HepG2 (cell line): ENCODE measurements at regions not wholly inside any gene's neighbourhood (a gene's known extent, or its start where the extent isn't known, plus 50 kb on each side); places are given as distances from the start of the nearest gene placed in this dataset.

Experiments
- ATAC-seq: fragments of 200-7000 bp; cut with Tn5 transposase; 3 replicates; pipeline ENCODE4 v1.9.1; 2020; ENCODE audit warnings: mild to moderate bottlenecking, moderate library complexity
- BruUV-seq: library from RNA; stranded (reverse); fragments of 400-500 nt; replicated peaks from 2 replicates; lab custom pipeline; 2021; lab: Mats Ljungman, UMichigan
- CTCF ChIA-PET: fragments of 300-600 bp; formaldehyde crosslinking; extraction: SDS; loops from one replicate; lab custom pipeline; 2021; ENCODE audit warnings: low total read pairs, inconsistent platforms, low intra/inter-chr PET ratio; lab: Yijun Ruan, JAX
- POLR2A ChIA-PET: fragments of 350-600 bp; sonication (Branson Sonifier 250); formaldehyde crosslinking; loops from one replicate; lab custom pipeline; 2020; ENCODE audit warnings: antibody characterized with exemption, inconsistent platforms; lab: Yijun Ruan, JAX
- DNase-seq: peaks from one replicate; pipeline ENCODE4 v3.0.0-alpha.2; 2015; ENCODE audit warnings: low spot score
- FAIRE-seq: peaks from 3 replicates; lab custom pipeline; 2011; peaks lifted over from hg19 to GRCh38; lab: Jason Lieb, UNC
- H2AFZ ChIP-seq: one replicate; pipeline ENCODE4 v1.6.1; 2011; ENCODE audit warnings: low read length, inconsistent platforms
- H3K27ac ChIP-seq: fragments of 300-600 bp; 3 replicates; pipeline ENCODE4 v1.8.0; 2011; ENCODE audit warnings: mixed run types, mild to moderate bottlenecking, mixed read lengths, low read length, inconsistent platforms; ENCODE audit not compliant: insufficient read depth; ENCODE audit errors: extremely low read length
- H3K27me3 ChIP-seq, 2 experiments: fragments of 200-600 bp in 1 of 2; 2 replicates in 1 of 2; 3 replicates in 1 of 2; pipeline versions ENCODE4 v1.6.0 to v1.8.0; 2011; ENCODE audit warnings: low read length in 2 of 2, mild to moderate bottlenecking in 2 of 2, moderate library complexity in 2 of 2, inconsistent platforms in 1 of 2; ENCODE audit not compliant: insufficient read depth in 2 of 2, control insufficient read depth in 1 of 2
- H3K36me3 ChIP-seq, 2 experiments: fragments of 200-600 bp in 1 of 2; replicated peaks in 1 of 2; 2 replicates in 1 of 2; 3 replicates in 1 of 2; pipeline versions ENCODE4 v1.5.1 to v1.8.0; 2011; ENCODE audit warnings: low read length in 2 of 2, inconsistent platforms in 1 of 2; ENCODE audit not compliant: insufficient read depth in 2 of 2, control insufficient read depth in 1 of 2
- H3K4me1 ChIP-seq: 2 replicates; pipeline ENCODE4 v1.5.1; 2012; ENCODE audit warnings: low read length, inconsistent platforms; ENCODE audit not compliant: insufficient read depth
- H3K4me2 ChIP-seq: 2 replicates; pipeline ENCODE4 v1.6.0; 2011; ENCODE audit warnings: low read depth, low read length, inconsistent platforms
- H3K4me3 ChIP-seq, 3 experiments: fragments of 200-600 bp in 1 of 3; sonication (generic), shearing (Covaris generic) in 1 of 3; replicated peaks in 1 of 3; 2 replicates each; pipeline ENCODE4 v1.5.1; 2011 to 2016; ENCODE audit warnings: low read length in 3 of 3, inconsistent platforms in 2 of 3, low read depth in 2 of 3, mild to moderate bottlenecking in 2 of 3, control low read depth in 1 of 3, mixed read lengths in 1 of 3; ENCODE audit not compliant: insufficient read depth in 1 of 3
- H3K79me2 ChIP-seq: one replicate; pipeline ENCODE4 v1.6.1; 2011; ENCODE audit warnings: low read length, inconsistent platforms; ENCODE audit not compliant: insufficient read depth
- H3K9ac ChIP-seq: 2 replicates; pipeline ENCODE4 v1.6.0; 2011; ENCODE audit warnings: mild to moderate bottlenecking, low read depth, low read length, inconsistent platforms; ENCODE audit not compliant: insufficient read depth
- H3K9me3 ChIP-seq: 2 replicates; pipeline ENCODE4 v1.5.1; 2012; ENCODE audit warnings: mild to moderate bottlenecking, low read length
- H4K20me1 ChIP-seq: 2 replicates; pipeline ENCODE4 v1.6.0; 2011; ENCODE audit warnings: inconsistent platforms, mild to moderate bottlenecking, low read length, moderate library complexity; ENCODE audit not compliant: insufficient read depth
- MEIS1 ChIP-seq: sonication (generic); formaldehyde crosslinking; IDR thresholded peaks from 2 replicates; pipeline ENCODE4 v1.9.0; 2021; ENCODE audit warnings: mild to moderate bottlenecking, missing genetic modification reagents, moderate library complexity, borderline replicate concordance
- ZFP41 ChIP-seq: sonication (generic); formaldehyde crosslinking; IDR thresholded peaks from 2 replicates; pipeline ENCODE4 v1.4.0; 2020; ENCODE audit warnings: mild to moderate bottlenecking, missing genetic modification reagents, borderline replicate concordance
- ZHX2 ChIP-seq, 2 experiments: sonication (generic) in 1 of 2; formaldehyde crosslinking in 1 of 2; IDR thresholded peaks; 2 replicates each; pipeline versions ENCODE4 v1.6.1 to v1.9.0; 2014 to 2022; ENCODE audit warnings: antibody characterized with exemption in 1 of 2, borderline replicate concordance in 1 of 2, inconsistent platforms in 1 of 2, low read depth in 1 of 2, missing genetic modification reagents in 1 of 2
- ZNF326 ChIP-seq: sonication (generic); formaldehyde crosslinking; IDR thresholded peaks from 2 replicates; pipeline ENCODE4 v1.4.0; 2020; ENCODE audit warnings: missing genetic modification reagents, borderline replicate concordance
- WGBS: methylation state at CpG from one replicate; pipeline ENCODE4 v1.1.6; 2017; ENCODE audit warnings: low lambda C conversion rate; 5-methylcytosine and 5-hydroxymethylcytosine counted together
- in situ Hi-C: cut with HindIII; loops from 2 replicates; pipeline ENCODE4 v1.10.0; 2017; ENCODE audit warnings: low pct_unique_long_range_greater_than_20kb; ENCODE audit not compliant: extremely low pct_ligation_motif_present
- intact Hi-C: fragments of 100-400 bp; cut with micrococcal nuclease; formaldehyde crosslinking; loops from one replicate; pipeline ENCODE4 v1.10.0; 2022; ENCODE audit not compliant: unreplicated experiment
- TF ChIP-seq, protein P1 (sequence below): sonication (generic); formaldehyde crosslinking; IDR thresholded peaks from 2 replicates; pipeline ENCODE4 v1.4.0; 2020; ENCODE audit warnings: mild to moderate bottlenecking, missing genetic modification reagents, borderline replicate concordance
- TF ChIP-seq, protein P2 (sequence below): sonication (generic); formaldehyde crosslinking; IDR thresholded peaks from 2 replicates; pipeline ENCODE4 v1.5.0; 2020; ENCODE audit warnings: mild to moderate bottlenecking, missing genetic modification reagents, moderate library complexity
- TF ChIP-seq, protein P3 (sequence below): sonication (generic); formaldehyde crosslinking; IDR thresholded peaks from 2 replicates; pipeline ENCODE4 v1.4.0; 2020; ENCODE audit warnings: missing genetic modification reagents
- TF ChIP-seq, protein P4 (sequence below): sonication (generic); formaldehyde crosslinking; IDR thresholded peaks from 2 replicates; pipeline ENCODE4 v1.9.0; 2022; ENCODE audit warnings: low read depth, missing genetic modification reagents

- TF ChIP-seq, protein P1, sequence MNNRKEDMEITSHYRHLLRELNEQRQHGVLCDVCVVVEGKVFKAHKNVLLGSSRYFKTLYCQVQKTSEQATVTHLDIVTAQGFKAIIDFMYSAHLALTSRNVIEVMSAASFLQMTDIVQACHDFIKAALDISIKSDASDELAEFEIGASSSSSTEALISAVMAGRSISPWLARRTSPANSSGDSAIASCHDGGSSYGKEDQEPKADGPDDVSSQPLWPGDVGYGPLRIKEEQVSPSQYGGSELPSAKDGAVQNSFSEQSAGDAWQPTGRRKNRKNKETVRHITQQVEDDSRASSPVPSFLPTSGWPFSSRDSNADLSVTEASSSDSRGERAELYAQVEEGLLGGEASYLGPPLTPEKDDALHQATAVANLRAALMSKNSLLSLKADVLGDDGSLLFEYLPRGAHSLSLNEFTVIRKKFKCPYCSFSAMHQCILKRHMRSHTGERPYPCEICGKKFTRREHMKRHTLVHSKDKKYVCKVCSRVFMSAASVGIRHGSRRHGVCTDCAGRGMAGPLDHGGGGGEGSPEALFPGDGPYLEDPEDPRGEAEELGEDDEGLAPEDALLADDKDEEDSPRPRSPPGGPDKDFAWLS (CRISPR knock-in tag) = no peak
- TF ChIP-seq ZFP41 (CRISPR knock-in tag) = no peak
Measured at GRCh38 chr1:69123486-69123885, 444.2 kb upstream of the LRRC7 start (continued).

DNA sequence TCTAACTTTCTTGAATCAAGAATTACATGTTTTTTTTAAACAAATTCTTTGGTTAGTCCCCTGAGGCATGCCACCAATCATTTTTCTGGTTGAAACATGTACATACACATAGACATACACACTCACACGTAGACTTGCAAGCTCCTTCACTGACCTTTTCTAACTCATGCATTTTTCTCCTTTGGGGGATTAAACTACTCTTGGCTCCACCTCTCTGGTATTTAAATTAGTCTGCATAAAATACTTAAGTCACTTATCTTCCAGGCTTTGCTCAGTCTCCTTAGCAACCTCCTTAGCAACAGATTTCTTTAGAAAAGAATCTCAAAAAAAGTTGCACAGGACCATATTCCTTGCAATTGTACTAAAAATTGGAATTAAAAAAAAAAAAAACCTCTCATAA, 440.9 kb upstream of the LRRC7 start:
- Histone ChIP-seq H3K27me3 (no peaks in the 10 kb centered on the region), H3K36me3 (no peaks in the 10 kb centered on the region), H2AFZ (no peak overlapping the region), H3K9ac (no peak overlapping the region), H3K27ac (no peak overlapping the region), H3K4me3 (no peak overlapping the region), H4K20me1 (no peaks in the 10 kb centered on the region), H3K79me2 (no peaks in the 10 kb centered on the region), H3K4me1 (no peaks in the 10 kb centered on the region), H3K9me3 (peaks cover 84% of the 10 kb centered on the region), H3K4me2 (no peak overlapping the region)
- ATAC-seq (no peak), DNase-seq (no peak), FAIRE-seq (no peak)
- 0% methylated on average over 1 of the region's 1 CpG for WGBS
- no TSS peak for BruUV-seq
- POLR2A ChIA-PET = no interaction called here
- intact Hi-C loops = no loop called here
- CTCF ChIA-PET = no interaction called here
- in situ Hi-C loops = no loop called here
- TF ChIP-seq MEIS1 (CRISPR knock-in tag) = no peak
- TF ChIP-seq ZHX2 (IDR thresholded peaks at IDR 0.05; ENCODE audit: low read depth) = no peak
- TF ChIP-seq ZHX2 (CRISPR knock-in tag; IDR thresholded peaks at IDR 0.05; ENCODE audit: borderline replicate concordance) = no peak
- TF ChIP-seq, protein P2, sequence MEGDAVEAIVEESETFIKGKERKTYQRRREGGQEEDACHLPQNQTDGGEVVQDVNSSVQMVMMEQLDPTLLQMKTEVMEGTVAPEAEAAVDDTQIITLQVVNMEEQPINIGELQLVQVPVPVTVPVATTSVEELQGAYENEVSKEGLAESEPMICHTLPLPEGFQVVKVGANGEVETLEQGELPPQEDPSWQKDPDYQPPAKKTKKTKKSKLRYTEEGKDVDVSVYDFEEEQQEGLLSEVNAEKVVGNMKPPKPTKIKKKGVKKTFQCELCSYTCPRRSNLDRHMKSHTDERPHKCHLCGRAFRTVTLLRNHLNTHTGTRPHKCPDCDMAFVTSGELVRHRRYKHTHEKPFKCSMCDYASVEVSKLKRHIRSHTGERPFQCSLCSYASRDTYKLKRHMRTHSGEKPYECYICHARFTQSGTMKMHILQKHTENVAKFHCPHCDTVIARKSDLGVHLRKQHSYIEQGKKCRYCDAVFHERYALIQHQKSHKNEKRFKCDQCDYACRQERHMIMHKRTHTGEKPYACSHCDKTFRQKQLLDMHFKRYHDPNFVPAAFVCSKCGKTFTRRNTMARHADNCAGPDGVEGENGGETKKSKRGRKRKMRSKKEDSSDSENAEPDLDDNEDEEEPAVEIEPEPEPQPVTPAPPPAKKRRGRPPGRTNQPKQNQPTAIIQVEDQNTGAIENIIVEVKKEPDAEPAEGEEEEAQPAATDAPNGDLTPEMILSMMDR (CRISPR knock-in tag) = no peak
- TF ChIP-seq, protein P3, sequence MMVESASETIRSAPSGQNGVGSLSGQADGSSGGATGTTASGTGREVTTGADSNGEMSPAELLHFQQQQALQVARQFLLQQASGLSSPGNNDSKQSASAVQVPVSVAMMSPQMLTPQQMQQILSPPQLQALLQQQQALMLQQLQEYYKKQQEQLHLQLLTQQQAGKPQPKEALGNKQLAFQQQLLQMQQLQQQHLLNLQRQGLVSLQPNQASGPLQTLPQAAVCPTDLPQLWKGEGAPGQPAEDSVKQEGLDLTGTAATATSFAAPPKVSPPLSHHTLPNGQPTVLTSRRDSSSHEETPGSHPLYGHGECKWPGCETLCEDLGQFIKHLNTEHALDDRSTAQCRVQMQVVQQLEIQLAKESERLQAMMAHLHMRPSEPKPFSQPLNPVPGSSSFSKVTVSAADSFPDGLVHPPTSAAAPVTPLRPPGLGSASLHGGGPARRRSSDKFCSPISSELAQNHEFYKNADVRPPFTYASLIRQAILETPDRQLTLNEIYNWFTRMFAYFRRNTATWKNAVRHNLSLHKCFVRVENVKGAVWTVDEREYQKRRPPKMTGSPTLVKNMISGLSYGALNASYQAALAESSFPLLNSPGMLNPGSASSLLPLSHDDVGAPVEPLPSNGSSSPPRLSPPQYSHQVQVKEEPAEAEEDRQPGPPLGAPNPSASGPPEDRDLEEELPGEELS (CRISPR knock-in tag) = no peak
- TF ChIP-seq, protein P4, sequence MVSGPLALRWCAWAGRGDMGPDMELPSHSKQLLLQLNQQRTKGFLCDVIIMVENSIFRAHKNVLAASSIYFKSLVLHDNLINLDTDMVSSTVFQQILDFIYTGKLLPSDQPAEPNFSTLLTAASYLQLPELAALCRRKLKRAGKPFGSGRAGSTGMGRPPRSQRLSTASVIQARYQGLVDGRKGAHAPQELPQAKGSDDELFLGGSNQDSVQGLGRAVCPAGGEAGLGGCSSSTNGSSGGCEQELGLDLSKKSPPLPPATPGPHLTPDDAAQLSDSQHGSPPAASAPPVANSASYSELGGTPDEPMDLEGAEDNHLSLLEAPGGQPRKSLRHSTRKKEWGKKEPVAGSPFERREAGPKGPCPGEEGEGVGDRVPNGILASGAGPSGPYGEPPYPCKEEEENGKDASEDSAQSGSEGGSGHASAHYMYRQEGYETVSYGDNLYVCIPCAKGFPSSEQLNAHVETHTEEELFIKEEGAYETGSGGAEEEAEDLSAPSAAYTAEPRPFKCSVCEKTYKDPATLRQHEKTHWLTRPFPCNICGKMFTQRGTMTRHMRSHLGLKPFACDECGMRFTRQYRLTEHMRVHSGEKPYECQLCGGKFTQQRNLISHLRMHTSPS = no peak
- TF ChIP-seq ZNF326 (CRISPR knock-in tag) = no peak
